NCI-H510A (cell line): ENCODE measurements at regions not wholly inside any gene's neighbourhood (a gene's known extent, or its start where the extent isn't known, plus 50 kb on each side); places are given as distances from the start of the nearest gene placed in this dataset.

Experiments
- DNase-seq: peaks from one replicate; lab custom pipeline; 2025; lab: John Stamatoyannopoulos, UW

GRCh38 chr1:218024211-218024720 lies 260.8 kb upstream of the RRP15 start:
- no peak for DNase-seq

- DNase-seq: no peak
These were observed 259.6 kb upstream of the RRP15 start for GRCh38 chr1:218025454-218025853.

GRCh38 chr1:218027152-218027551 lies 257.9 kb upstream of the RRP15 start:
- no peak for DNase-seq

- no peak for DNase-seq
These were observed 254.2 kb upstream of the RRP15 start for GRCh38 chr1:218030846-218031245.

GRCh38 chr1:218031901-218032300 lies 253.2 kb upstream of the RRP15 start:
- DNase-seq: no peak

- DNase-seq: no peak
These were observed 250.6 kb upstream of the RRP15 start for GRCh38 chr1:218034468-218034867.

- no peak for DNase-seq
These were observed 236.2 kb upstream of the RRP15 start for GRCh38 chr1:218048828-218049420.

GRCh38 chr1:218049641-218050040 lies 235.5 kb upstream of the RRP15 start:
- no peak for DNase-seq

- DNase-seq: no peak
These were observed 226.4 kb upstream of the RRP15 start for GRCh38 chr1:218058730-218059129.

GRCh38 chr1:218064426-218064825 lies 220.7 kb upstream of the RRP15 start:
- no peak for DNase-seq

GRCh38 chr1:218066332-218066731 lies 218.8 kb upstream of the RRP15 start:
- no peak for DNase-seq

- no peak for DNase-seq
These were observed 216.9 kb upstream of the RRP15 start for GRCh38 chr1:218068241-218068640.

GRCh38 chr1:218069180-218069579 lies 215.9 kb upstream of the RRP15 start:
- DNase-seq: no peak

GRCh38 chr1:218073062-218073461 lies 212.0 kb upstream of the RRP15 start:
- DNase-seq: no peak

- DNase-seq: no peak
These were observed 206.2 kb upstream of the RRP15 start for GRCh38 chr1:218078916-218079315.

- no peak for DNase-seq
These were observed 205.7 kb upstream of the RRP15 start for GRCh38 chr1:218079347-218079746.

GRCh38 chr1:218079820-218080219 lies 205.3 kb upstream of the RRP15 start:
- no peak for DNase-seq

GRCh38 chr1:218080863-218081262 lies 204.2 kb upstream of the RRP15 start:
- no peak for DNase-seq

GRCh38 chr1:218081358-218081757 lies 203.7 kb upstream of the RRP15 start:
- no peak for DNase-seq

GRCh38 chr1:218090459-218090858 lies 194.6 kb upstream of the RRP15 start:
- DNase-seq: no peak

- DNase-seq: no peak
These were observed 183.7 kb upstream of the RRP15 start for GRCh38 chr1:218101409-218101808.

GRCh38 chr1:218108034-218108433 lies 177.1 kb upstream of the RRP15 start:
- no peak for DNase-seq

GRCh38 chr1:218112862-218113261 lies 172.2 kb upstream of the RRP15 start:
- DNase-seq: no peak

GRCh38 chr1:218123968-218124367 lies 161.1 kb upstream of the RRP15 start:
- DNase-seq: no peak
